Epithelial cell of esophagus (primary cell): ENCODE measurements at regions not wholly inside any gene's neighbourhood (a gene's known extent, or its start where the extent isn't known, plus 50 kb on each side); places are given as distances from the start of the nearest gene placed in this dataset.

Source experiments
- DNase-seq: peaks from one replicate; pipeline ENCODE4 v3.0.0; 2010; ENCODE audit warnings: low read depth
- H3K4me3 ChIP-seq: 2 replicates; pipeline ENCODE4 v1.5.1; 2011; ENCODE audit warnings: mild to moderate bottlenecking, low read length, control low read depth
- TF ChIP-seq, protein P1 (sequence below): IDR thresholded peaks from 2 replicates; pipeline ENCODE4 v1.5.1; 2011; ENCODE audit warnings: low read depth, mild to moderate bottlenecking, low read length, control low read depth, inconsistent platforms; ENCODE audit not compliant: insufficient read depth; ENCODE audit errors: missing control alignments

DNA sequence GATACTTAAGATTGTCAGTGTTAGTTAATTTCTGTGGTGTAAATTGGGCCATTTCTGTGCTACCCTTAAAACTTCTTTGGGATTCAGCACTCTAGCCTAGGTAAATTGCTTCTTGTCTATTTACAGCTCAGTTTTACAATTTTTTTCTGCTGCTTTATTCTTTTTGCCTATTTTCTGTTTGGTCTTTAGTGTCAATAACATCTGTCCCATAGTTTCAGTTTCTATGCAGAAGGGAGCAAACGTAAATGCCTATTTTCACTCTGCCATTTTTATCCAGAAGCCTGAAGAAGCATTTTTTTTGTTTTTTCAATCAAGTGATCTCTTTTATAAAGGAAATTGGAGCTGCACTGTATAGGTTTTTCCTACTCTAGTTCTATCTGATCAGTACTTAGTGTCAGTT lies 564.9 kb upstream of the MEX3C start:
- TF ChIP-seq, protein P1, sequence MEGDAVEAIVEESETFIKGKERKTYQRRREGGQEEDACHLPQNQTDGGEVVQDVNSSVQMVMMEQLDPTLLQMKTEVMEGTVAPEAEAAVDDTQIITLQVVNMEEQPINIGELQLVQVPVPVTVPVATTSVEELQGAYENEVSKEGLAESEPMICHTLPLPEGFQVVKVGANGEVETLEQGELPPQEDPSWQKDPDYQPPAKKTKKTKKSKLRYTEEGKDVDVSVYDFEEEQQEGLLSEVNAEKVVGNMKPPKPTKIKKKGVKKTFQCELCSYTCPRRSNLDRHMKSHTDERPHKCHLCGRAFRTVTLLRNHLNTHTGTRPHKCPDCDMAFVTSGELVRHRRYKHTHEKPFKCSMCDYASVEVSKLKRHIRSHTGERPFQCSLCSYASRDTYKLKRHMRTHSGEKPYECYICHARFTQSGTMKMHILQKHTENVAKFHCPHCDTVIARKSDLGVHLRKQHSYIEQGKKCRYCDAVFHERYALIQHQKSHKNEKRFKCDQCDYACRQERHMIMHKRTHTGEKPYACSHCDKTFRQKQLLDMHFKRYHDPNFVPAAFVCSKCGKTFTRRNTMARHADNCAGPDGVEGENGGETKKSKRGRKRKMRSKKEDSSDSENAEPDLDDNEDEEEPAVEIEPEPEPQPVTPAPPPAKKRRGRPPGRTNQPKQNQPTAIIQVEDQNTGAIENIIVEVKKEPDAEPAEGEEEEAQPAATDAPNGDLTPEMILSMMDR = no peak
- DNase-seq = no peak
- no peak overlapping the region for H3K4me3 ChIP-seq

DNA sequence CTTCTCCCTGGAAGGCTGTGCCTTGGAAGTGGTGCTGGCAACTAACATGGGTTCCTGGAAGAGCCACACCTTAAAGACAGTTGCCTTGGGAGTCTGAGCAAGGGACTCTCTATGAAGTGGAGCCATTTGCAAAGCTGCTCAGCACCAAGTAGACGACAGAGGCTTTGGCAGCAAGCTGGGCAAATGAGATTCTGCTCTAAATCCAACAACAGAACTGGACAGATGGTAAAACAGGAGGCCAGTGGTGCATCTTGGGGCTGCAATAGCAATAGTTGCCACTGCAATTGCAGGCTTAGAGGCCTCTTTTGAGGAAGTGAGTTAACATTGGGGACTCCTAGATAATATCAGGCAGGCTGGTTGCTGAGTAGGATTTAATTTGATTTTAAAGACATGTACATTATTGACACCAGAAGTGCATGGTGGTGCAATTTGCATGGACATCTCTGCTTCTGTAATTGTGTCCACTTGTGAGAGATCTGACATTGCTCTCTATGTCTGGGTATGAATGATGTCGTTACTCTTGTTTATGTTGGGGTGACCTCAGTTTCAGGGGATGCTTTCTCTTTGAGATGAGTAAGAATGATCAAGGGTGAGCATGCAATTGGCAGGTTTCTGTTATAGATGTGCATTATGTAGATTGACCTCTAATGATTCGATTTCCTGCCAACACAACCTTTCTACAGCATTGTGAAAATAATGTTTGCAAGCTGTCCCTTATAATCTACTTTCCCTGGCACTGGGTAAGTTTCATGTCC lies 568.3 kb upstream of the MEX3C start:
- DNase-seq = no peak
- no peak overlapping the region for H3K4me3 ChIP-seq
- TF ChIP-seq, protein P1 = no peak

DNA sequence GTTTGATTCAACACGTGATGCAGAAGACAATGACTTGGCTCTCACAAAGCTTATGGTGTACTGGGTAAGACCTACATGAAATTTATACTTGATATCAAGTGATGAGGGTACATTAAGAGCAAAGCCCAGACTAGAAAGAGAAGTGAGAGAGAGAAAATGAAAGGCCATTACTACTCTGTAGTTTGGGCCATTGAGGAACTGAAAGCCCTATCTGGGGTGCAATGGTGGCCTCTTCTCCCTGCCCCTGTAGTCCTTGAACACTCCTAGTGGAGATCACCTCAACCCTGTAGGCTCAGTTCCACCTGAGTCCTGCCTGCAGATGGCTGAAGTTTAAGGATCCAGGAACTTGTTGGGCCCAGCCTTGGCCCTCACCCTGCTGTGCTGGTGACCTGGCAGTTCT lies 569.8 kb upstream of the MEX3C start:
- DNase-seq = no peak
- TF ChIP-seq, protein P1 = no peak

GRCh38 chr18:51778115-51778514 lies 561.9 kb upstream of the DCC start:
- no peak for DNase-seq
- no peak overlapping the region for H3K4me3 ChIP-seq
- TF ChIP-seq, protein P1 = no peak

More for the DNA sequence above, 569.8 kb upstream of the MEX3C start:
- H3K4me3 ChIP-seq = no peak overlapping the region

DNA sequence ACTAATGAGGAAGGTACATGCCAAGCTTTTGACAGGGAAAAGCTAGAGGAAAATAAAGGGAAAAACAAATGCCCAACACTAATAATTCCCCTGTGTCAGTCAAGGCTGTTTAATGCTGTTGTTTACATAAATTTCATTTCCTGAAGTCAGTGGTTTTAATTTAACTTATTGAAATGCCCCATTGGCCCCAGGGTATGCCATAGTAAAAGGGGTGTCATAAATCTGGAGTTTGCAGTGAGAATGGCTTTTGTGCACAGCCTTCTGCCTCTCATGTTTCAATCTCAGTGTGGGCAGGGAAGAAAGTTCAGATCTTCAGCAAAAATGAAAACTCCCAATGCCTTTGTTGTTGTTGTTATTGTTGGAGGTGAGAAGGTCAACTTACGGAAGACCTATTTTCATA lies 550.1 kb upstream of the DCC start:
- TF ChIP-seq, protein P1 = no peak
- no peak overlapping the region for H3K4me3 ChIP-seq
- DNase-seq = no peak

GRCh38 chr18:51801514-51801913 lies 538.5 kb upstream of the DCC start:
- H3K4me3 ChIP-seq = no peak overlapping the region
- DNase-seq = no peak
- TF ChIP-seq, protein P1 = no peak

- no peak overlapping the region for H3K4me3 ChIP-seq
- TF ChIP-seq, protein P1 = no peak
- DNase-seq = no peak
Measured at GRCh38 chr18:51802569-51803428, 537.2 kb upstream of the DCC start.
